T-helper 2 cell (primary cell): ENCODE measurements at regions not wholly inside any gene's neighbourhood (a gene's known extent, or its start where the extent isn't known, plus 50 kb on each side); places are given as distances from the start of the nearest gene placed in this dataset.

Source experiments
- DNase-seq, 5 experiments: peaks; one replicate each; pipeline versions ENCODE4 v3.0.0 to v3.0.0-alpha.2; 2012 to 2022

- DNase-seq, result no peak
These were observed 1259.5 kb downstream of the TBC1D22A start for GRCh38 chr22:48021991-48022401.

GRCh38 chr22:48018346-48018745 is 1255.9 kb downstream of the TBC1D22A start:
- no peak for DNase-seq

GRCh38 chr22:48015701-48016100 is 1253.3 kb downstream of the TBC1D22A start:
- DNase-seq, result no peak

- DNase-seq, result no peak
These were observed 1242.5 kb downstream of the TBC1D22A start for GRCh38 chr22:48004936-48005335.

GRCh38 chr22:48004038-48004437 is 1241.6 kb downstream of the TBC1D22A start:
- DNase-seq, result no peak

- DNase-seq, result no peak
These were observed 1238.7 kb downstream of the TBC1D22A start for GRCh38 chr22:48001101-48001500.

GRCh38 chr22:47997612-47998011 is 1235.2 kb downstream of the TBC1D22A start:
- no peak for DNase-seq

GRCh38 chr22:47997052-47997590 is 1234.7 kb downstream of the TBC1D22A start:
- no peak for DNase-seq

GRCh38 chr22:47996446-47996857 is 1234.0 kb downstream of the TBC1D22A start:
- DNase-seq, result no peak

GRCh38 chr22:47995718-47996117 is 1233.3 kb downstream of the TBC1D22A start:
- no peak for DNase-seq

GRCh38 chr22:47995264-47995627 is 1232.8 kb downstream of the TBC1D22A start:
- DNase-seq, result no peak

GRCh38 chr22:47994601-47995263 is 1232.3 kb downstream of the TBC1D22A start:
- no peak for DNase-seq

GRCh38 chr22:47994045-47994444 is 1231.6 kb downstream of the TBC1D22A start:
- no peak for DNase-seq

- no peak for DNase-seq
These were observed 1228.0 kb downstream of the TBC1D22A start for GRCh38 chr22:47990481-47990880.

GRCh38 chr22:47987885-47988515 is 1225.5 kb downstream of the TBC1D22A start:
- DNase-seq, result no peak

- DNase-seq, result no peak
These were observed 1213.8 kb downstream of the TBC1D22A start for GRCh38 chr22:47976219-47976618.

GRCh38 chr22:47967831-47968230 is 1205.4 kb downstream of the TBC1D22A start:
- DNase-seq, result no peak

- DNase-seq, result no peak
These were observed 1203.9 kb downstream of the TBC1D22A start for GRCh38 chr22:47966316-47966715.

GRCh38 chr22:47965896-47966295 is 1203.4 kb downstream of the TBC1D22A start:
- DNase-seq, result no peak

- DNase-seq, result no peak
These were observed 1202.6 kb downstream of the TBC1D22A start for GRCh38 chr22:47965066-47965465.

- no peak for DNase-seq
These were observed 1201.2 kb downstream of the TBC1D22A start for GRCh38 chr22:47963660-47964059.

GRCh38 chr22:47957649-47958048 is 1195.2 kb downstream of the TBC1D22A start:
- DNase-seq, result no peak

GRCh38 chr22:47954107-47954506 is 1191.7 kb downstream of the TBC1D22A start:
- no peak for DNase-seq

- DNase-seq, result no peak
These were observed 1182.5 kb downstream of the TBC1D22A start for GRCh38 chr22:47944941-47945340.
